ENCODE measurements at regions not wholly inside any gene's neighbourhood (a gene's known extent, or its start where the extent isn't known, plus 50 kb on each side); places are given as distances from the start of the nearest gene placed in this dataset.

GRCh38 chr15:95489103-95489502 is 841.4 kb upstream of the NR2F2 start:
- DNase-seq (ENCODE audit: low read depth), result no peak

DNA sequence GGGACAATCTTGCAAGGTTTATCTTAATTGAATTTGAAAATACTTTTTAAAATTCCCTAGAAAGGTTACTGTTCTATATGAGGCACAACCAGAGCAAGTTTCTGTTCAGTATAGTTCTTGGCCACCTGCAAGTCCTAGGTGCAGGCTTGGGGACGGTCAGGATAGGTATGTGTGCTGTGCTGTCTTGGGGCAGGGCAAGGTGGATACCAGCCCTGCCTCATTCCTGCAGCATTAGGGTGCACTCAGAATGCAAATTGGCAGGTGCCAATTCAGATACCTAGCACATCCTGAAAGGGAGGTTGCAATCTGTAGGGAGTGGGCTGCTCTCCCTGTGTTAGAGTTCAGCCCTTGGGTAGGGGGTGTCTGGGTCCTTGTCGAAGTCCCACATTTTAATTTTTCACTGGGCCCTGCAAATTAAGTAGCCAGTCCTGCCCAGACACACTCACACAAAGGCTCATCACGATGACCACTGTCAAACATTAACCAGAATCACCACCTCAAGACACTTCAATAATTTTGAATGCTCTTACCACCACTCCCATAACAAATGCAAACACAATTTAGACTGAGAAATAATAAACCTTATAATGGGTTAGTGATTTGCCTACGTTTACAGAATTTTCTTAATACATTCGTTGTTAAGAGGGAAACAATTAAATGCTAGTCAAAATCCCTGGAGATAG is 838.0 kb upstream of the NR2F2 start:
- no peak for DNase-seq (ENCODE audit: low read depth)

GRCh38 chr15:95494971-95495541 is 835.4 kb upstream of the NR2F2 start:
- peak; percentile 7 for DNase-seq (ENCODE audit: low read depth)

- no peak for DNase-seq (ENCODE audit: low read depth)
These were observed 832.9 kb upstream of the NR2F2 start for GRCh38 chr15:95497634-95498033.

- no peak for DNase-seq (ENCODE audit: low read depth)
These were observed 831.5 kb upstream of the NR2F2 start for GRCh38 chr15:95498961-95499360.

DNA sequence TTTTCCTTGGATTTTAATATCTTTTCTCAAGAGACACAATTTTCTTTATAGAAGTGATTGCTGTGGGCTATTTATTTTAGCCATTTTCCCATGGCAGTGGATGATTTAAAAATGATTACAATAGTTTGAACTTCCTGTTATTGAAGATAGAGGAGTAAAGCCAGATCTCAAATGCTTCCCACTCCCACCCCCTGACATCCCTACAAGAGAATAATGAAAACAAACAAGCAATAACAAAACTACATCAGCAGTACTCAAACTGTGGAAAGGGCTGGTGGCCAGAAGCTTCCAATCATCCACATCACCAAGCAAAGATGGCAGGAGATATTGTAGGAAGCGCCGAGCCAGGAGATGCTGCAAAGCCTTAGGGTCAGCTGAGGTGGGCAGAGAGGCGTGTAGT is 831.1 kb upstream of the NR2F2 start:
- DNase-seq (ENCODE audit: low read depth), result no peak

- DNase-seq (ENCODE audit: low read depth), result no peak
These were observed 828.6 kb upstream of the NR2F2 start for GRCh38 chr15:95501865-95502264.

- no peak for DNase-seq (ENCODE audit: low read depth)
These were observed 827.4 kb upstream of the NR2F2 start for GRCh38 chr15:95503107-95503506.

GRCh38 chr15:95503640-95504225 is 826.8 kb upstream of the NR2F2 start:
- DNase-seq (ENCODE audit: low read depth), result no peak

DNA sequence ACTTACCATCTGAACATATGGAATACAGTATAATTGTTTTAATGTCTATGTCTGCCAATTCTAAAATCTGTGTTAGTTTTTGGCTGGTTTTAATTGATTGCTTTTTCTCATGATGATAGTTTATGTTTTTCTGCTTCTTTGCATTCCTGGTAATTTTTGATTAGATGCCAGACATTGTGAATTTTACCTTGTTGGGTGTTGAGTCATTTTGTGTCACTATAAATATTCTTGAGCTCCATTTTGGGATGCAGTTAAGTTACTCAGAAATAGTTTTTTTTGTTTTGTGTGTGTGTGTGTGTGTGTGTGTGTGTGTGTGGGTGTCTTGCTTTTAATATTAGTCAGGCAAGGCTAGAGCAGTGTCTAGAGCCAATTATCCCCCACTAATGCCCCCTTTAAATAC is 818.8 kb upstream of the NR2F2 start:
- peak; percentile 38 for DNase-seq (ENCODE audit: low read depth)

- DNase-seq (ENCODE audit: low read depth), result no peak
These were observed 817.6 kb upstream of the NR2F2 start for GRCh38 chr15:95512906-95513305.

- DNase-seq (ENCODE audit: low read depth), result no peak
These were observed 810.6 kb upstream of the NR2F2 start for GRCh38 chr15:95519887-95520286.

- peak; percentile 18 for DNase-seq (ENCODE audit: low read depth)
These were observed 810.0 kb upstream of the NR2F2 start for GRCh38 chr15:95520511-95520910.

GRCh38 chr15:95520922-95521321 is 809.6 kb upstream of the NR2F2 start:
- DNase-seq (ENCODE audit: low read depth), result peak; percentile 12

DNA sequence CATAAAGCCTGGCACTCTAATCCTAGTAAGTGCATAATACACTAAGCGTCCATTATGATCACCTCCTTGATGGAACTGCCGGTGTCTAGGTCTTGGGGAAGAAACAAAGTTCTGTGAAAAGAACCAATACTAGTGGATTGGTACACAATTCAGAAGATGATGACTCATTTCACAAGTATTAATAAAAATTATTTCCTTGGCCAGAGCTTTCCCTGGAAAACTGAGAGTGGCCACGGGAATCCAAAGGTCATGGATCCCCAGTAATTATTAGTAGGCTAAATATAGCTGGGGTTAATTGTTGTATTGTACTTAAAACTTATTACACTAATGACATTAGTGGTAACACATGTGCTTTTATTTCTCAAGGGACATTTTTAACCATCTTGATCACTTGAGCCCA is 808.0 kb upstream of the NR2F2 start:
- DNase-seq (ENCODE audit: low read depth), result no peak

- no peak for DNase-seq (ENCODE audit: low read depth)
These were observed 801.6 kb upstream of the NR2F2 start for GRCh38 chr15:95528920-95529319.

GRCh38 chr15:95536638-95537037 is 793.9 kb upstream of the NR2F2 start:
- no peak for DNase-seq (ENCODE audit: low read depth)

DNA sequence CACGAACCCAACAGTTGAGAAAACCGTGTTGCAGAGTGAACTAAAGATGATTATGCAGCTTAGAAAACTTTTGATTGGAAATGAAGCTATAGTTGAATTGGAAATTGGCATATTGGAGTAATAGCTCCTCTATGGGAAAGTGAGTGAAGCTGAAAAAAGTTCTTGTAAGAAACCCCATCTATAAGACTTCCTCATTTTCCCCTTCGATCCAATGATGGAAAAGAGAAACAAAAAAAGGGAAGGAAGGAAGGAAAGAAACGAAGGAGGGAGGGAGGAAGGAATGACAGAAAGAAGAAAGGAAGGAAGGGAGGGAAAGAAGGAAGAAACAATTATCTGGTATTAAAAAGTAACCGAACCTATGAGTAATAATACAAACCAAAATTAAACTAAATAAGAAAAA is 791.8 kb upstream of the NR2F2 start:
- DNase-seq (ENCODE audit: low read depth), result no peak

DNA sequence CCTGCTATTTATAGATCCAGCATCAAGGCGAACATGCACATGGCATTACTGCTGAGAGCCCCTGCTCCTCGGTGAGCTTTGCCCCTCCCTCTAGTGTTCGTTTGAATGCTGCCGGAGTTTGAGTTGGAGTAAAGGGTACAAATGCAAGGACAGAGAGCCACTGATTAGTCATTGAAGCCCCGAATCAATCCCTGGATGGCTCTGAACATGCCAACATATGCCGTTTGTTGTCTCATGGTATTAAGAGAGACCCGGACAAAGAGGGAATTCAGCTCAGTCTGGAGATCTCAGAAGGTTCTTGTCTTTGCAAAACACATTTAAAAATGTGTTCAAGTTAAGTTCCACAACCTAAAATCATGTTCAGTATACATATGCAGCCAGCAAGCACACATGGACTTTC is 789.2 kb upstream of the NR2F2 start:
- no peak for DNase-seq (ENCODE audit: low read depth)

- DNase-seq (ENCODE audit: low read depth), result no peak
These were observed 781.2 kb upstream of the NR2F2 start for GRCh38 chr15:95549168-95549738.

GRCh38 chr15:95550702-95551101 is 779.8 kb upstream of the NR2F2 start:
- DNase-seq (ENCODE audit: low read depth), result no peak

DNA sequence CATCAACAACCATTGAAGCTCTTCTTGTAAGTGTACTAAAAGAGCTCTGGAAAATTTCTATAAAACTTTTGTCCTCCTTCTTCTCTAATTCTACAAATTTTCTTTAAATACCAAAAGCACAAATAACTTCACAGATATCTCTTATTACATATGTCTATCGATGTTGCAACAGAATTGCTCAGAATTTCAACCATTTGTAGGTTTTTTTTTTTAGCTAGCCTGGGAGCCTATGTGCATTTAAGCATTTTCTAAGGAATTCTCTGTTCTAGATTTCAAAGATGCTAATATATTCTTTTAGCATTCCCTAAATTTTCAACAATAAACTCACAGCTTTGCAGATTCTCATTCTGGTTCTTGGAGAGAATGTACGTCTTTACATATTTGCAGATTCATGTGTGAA is 774.3 kb upstream of the NR2F2 start:
- DNase-seq (ENCODE audit: low read depth), result no peak

DNA sequence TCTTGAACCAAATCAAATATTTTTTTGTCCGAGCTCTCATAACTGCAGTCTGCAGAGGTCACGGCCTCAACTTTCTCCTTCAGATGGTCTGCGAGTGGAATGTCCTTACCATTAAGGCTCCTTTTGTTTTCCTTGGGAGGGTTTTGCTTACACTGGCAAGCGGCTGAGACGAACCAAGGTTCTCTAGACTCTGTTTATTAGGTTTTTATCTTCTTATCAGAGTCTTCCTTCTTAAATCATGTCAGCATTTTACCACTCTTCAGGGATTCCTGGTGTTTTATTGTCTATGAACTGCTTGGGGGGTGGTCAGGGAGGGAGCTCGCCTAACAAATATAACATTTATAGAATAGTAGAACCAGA is 773.7 kb upstream of the NR2F2 start:
- peak; percentile 40 for DNase-seq (ENCODE audit: low read depth)

Measured in M059J (cell line).